ENCODE measurements at regions not wholly inside any gene's neighbourhood (a gene's known extent, or its start where the extent isn't known, plus 50 kb on each side); places are given as distances from the start of the nearest gene placed in this dataset.
"Not testable (repeated sequence)": the region's sequence is repeated elsewhere in the genome, so short reads cannot be mapped to it uniquely, and the experiment has no call there.

DNA sequence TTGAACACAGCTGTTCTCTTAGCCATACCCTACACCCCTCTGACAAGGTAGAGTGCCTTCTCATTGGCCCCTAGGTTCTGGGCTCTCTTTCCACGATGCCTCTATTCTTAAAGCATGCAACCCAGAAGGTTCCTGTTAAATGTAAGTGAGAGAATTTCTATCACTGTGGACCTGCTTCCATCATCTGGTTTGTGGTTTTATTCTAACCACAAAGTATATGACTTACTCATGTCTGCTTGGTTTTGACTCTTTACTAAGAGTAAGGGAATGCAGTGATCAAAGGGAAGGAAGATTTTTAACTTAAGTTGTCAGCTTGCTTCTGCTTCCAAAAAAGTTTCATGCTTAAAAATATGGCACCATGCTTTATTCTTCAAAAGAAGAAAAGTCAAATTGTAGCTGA lies 80.2 kb downstream of the ANKEF1 start:
- no peak overlapping the region; a peak in 1 of 6 replicates for H3K27ac ChIP-seq
- no peak for DNase-seq (ENCODE audit: low read depth in 1 of 2, low spot score in 1 of 2)
- ChIA-PET CTCF (interaction anchor here (1.2 kb wide), 4 partner anchors 12 to 137 kb away, joined by 3 to 8 read pairs (median 6); no protein-coding TSS in a partner anchor), POLR2A (no interaction called here)
- peak; percentile 27 to 30; a peak in 1 of 6 replicates for ATAC-seq
- 0 out of 2 replicates have a peak, but pooled peaks have one; percentile 16 for TF ChIP-seq JUNB (IDR thresholded peaks at IDR 0.05)
- no peak for TF ChIP-seq TFCP2L1 (CRISPR knock-in tag; IDR thresholded peaks at IDR 0.05)
- H3K9me3 ChIP-seq: no peaks in the 10 kb centered on the region
- FAIRE-seq: peak; percentile 43
- H3K4me3 ChIP-seq: no peak overlapping the region
- WGBS (ENCODE audit: missing lambda C conversion rate): 46% methylated on average over 1 of the region's 1 CpG
- no peak overlapping the region for H3K4me2 ChIP-seq
- H3K4me1 ChIP-seq: peaks cover 3% of the 10 kb centered on the region; the same call in 1 of the 3 replicates

DNA sequence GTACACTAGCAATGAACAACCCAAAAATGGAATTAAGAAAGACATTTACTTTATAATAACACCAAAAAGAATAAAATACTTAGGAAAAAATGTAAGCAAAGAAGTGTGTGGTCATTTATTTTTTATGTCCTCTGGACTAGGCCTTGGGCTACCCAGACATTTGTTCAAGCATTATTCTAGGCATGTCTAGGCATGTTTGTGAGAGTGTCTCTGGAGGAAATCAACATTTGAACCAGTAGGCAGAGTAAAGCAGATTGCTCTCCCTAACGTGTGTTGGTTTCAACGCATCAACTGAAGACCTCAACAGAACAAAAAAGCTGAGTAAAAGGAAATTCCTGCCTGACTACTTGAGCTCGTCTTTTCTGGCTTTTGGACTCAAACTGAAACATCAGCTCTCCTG lies 84.5 kb downstream of the ANKEF1 start:
- CTCF ChIA-PET: interaction anchor here (1.1 to 2.4 kb wide), 2 partner anchors 9 to 29 kb away, joined by 3 to 7 read pairs; no protein-coding TSS in a partner anchor
- H3K4me3 ChIP-seq: no peak overlapping the region
- FAIRE-seq (no peak), DNase-seq (ENCODE audit: low read depth in 1 of 2, low spot score in 1 of 2) (no peak), ATAC-seq (no peak)
- no peak overlapping the region for H3K4me2 ChIP-seq
- POLR2A ChIA-PET: no interaction called here
- H3K9me3 ChIP-seq: peaks cover 14% of the 10 kb centered on the region
- TF ChIP-seq RCOR1 (IDR thresholded peaks at IDR 0.05; ENCODE audit: low read depth, low read length) (no peak), TP53 (CRISPR knock-in tag; IDR thresholded peaks at IDR 0.05) (no peak), POLR2AphosphoS2 (conservative IDR thresholded peaks at IDR 0.05; ENCODE audit: low read length) (no peak), POLR2A (IDR thresholded peaks at IDR 0.05; ENCODE audit: low read length) (no peak), CBX2 (IDR thresholded peaks at IDR 0.05; ENCODE audit: borderline replicate concordance, low read depth) (no peak), SMC3 (IDR thresholded peaks at IDR 0.05) (no peak), BHLHE40 (IDR thresholded peaks at IDR 0.05; ENCODE audit: low read depth, low read length) (no peak), KDM1A (IDR thresholded peaks at IDR 0.05; ENCODE audit: low read depth) (no peak)
- TF ChIP-seq, protein P1, sequence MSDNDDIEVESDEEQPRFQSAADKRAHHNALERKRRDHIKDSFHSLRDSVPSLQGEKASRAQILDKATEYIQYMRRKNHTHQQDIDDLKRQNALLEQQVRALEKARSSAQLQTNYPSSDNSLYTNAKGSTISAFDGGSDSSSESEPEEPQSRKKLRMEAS (IDR thresholded peaks at IDR 0.05): no peak
- H3K27ac ChIP-seq: peak overlapping the region in 1 of 2 experiments; percentile 5; a peak in 1 of 6 replicates
- WGBS (ENCODE audit: missing lambda C conversion rate): 78% methylated on average over 3 of the region's 3 CpGs
- no peaks in the 10 kb centered on the region for H3K4me1 ChIP-seq

DNA sequence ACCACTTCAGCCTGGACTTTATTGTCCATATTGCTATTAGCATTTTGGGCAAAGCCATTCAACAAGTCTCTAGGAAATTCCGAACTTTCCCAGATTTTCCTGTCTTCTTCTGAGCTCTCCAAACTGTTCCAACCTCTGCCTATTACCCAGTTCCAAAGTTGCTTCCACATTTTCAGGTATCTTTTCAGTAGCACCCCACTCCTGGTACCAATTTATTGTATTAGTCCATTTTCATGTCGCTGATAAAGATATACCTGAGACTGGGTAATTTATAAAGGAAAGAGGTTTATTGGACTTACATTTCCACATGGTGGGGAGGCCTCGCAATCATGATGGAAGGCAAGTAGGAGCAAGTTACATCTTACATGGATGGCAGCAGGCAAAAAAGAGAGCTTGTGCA lies 90.1 kb downstream of the ANKEF1 start:
- WGBS (ENCODE audit: missing lambda C conversion rate): 46% methylated on average over 3 of the region's 3 CpGs
- H3K4me3 ChIP-seq; H3K4me2 ChIP-seq; H3K4me1 ChIP-seq; POLR2A ChIA-PET; DNase-seq (ENCODE audit: low read depth in 1 of 2, low spot score in 1 of 2); ATAC-seq; H3K27ac ChIP-seq: not testable (repeated sequence)
- TF ChIP-seq KDM1A (IDR thresholded peaks at IDR 0.05; ENCODE audit: low read depth): peak; percentile 67; the same call in 1 of the 2 replicates
- 0 out of 2 replicates have a peak, but pooled peaks have one; percentile 20 for TF ChIP-seq CHD4 (IDR thresholded peaks at IDR 0.05; ENCODE audit: borderline replicate concordance)
- H3K9me3 ChIP-seq: peaks cover 37% of the 10 kb centered on the region
- CTCF ChIA-PET: interaction anchor here (0.8 to 1.2 kb wide), 3 partner anchors 12 to 49 kb away, joined by 3 read pairs; no protein-coding TSS in a partner anchor
- peak; percentile 77 for FAIRE-seq

DNA sequence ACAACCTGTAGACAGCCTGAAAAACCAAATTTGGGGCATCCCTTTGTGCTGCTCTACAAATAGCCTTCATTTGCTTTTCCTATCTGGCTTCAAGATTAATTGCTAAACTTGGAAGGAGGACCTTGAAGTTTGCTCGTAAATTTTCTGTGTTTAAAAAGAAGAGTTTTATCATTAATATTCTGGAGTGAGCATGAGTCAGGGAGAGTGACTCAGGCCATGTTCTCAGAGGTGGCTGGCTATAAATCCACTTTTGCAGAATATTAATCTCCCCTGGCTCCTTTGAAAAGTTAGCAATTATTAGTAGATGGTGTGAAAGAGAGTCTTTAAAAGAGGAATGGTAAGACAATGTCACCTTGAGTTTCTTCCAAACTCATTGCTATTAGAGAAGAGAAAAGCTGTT lies 91.0 kb downstream of the ANKEF1 start:
- CTCF ChIA-PET: interaction anchor here (0.6 to 1.2 kb wide), 4 partner anchors 11 to 48 kb away, joined by 3 to 4 read pairs (median 3); no protein-coding TSS in a partner anchor
- peak; percentile 26 to 62; a peak in 2 of 6 replicates for ATAC-seq
- peak overlapping the region; percentile 37 to 72; a peak in 5 of 6 replicates for H3K27ac ChIP-seq
- TF ChIP-seq JUNB (IDR thresholded peaks at IDR 0.05) (peak; percentile 67), JUN (IDR thresholded peaks at IDR 0.05) (0 out of 5 replicates have a peak, but pooled peaks of 1 of the 2 experiments have one; percentile 36), FOSL2 (IDR thresholded peaks at IDR 0.05) (peak; percentile 58), FOSL2 (CRISPR knock-in tag; IDR thresholded peaks at IDR 0.05) (no peak), GATA3 (IDR thresholded peaks at IDR 0.05; ENCODE audit: borderline replicate concordance) (peak; percentile 26; the same call in 1 of the 2 replicates)
- TF ChIP-seq, protein P2, sequence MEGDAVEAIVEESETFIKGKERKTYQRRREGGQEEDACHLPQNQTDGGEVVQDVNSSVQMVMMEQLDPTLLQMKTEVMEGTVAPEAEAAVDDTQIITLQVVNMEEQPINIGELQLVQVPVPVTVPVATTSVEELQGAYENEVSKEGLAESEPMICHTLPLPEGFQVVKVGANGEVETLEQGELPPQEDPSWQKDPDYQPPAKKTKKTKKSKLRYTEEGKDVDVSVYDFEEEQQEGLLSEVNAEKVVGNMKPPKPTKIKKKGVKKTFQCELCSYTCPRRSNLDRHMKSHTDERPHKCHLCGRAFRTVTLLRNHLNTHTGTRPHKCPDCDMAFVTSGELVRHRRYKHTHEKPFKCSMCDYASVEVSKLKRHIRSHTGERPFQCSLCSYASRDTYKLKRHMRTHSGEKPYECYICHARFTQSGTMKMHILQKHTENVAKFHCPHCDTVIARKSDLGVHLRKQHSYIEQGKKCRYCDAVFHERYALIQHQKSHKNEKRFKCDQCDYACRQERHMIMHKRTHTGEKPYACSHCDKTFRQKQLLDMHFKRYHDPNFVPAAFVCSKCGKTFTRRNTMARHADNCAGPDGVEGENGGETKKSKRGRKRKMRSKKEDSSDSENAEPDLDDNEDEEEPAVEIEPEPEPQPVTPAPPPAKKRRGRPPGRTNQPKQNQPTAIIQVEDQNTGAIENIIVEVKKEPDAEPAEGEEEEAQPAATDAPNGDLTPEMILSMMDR (IDR thresholded peaks at IDR 0.05): no peak
- POLR2A ChIA-PET: no interaction called here
- no peak for DNase-seq (ENCODE audit: low read depth in 1 of 2, low spot score in 1 of 2)
- WGBS (ENCODE audit: missing lambda C conversion rate): 8% methylated on average over 1 of the region's 1 CpG
- peak; percentile 28 for FAIRE-seq
- H3K4me1 ChIP-seq: no peaks in the 10 kb centered on the region; the same call in 2 of the 3 replicates
- no peak overlapping the region for H3K4me2 ChIP-seq
- H3K9me3 ChIP-seq: peaks cover 37% of the 10 kb centered on the region
- no peak overlapping the region for H3K4me3 ChIP-seq
